ENCODE measurements at regions not wholly inside any gene's neighbourhood (a gene's known extent, or its start where the extent isn't known, plus 50 kb on each side); places are given as distances from the start of the nearest gene placed in this dataset.

GRCh38 chr5:142509026-142509425 lies 176.9 kb downstream of the FGF1 start (continued):
- no peak for TF ChIP-seq RERE (CRISPR knock-in tag; IDR thresholded peaks at IDR 0.05; ENCODE audit: low read depth)

GRCh38 chr5:142508591-142508990 lies 177.3 kb downstream of the FGF1 start:
- CTCF ChIA-PET (ENCODE audit: low intra/inter-chr PET ratio, low total read pairs) = no interaction called here
- intact Hi-C loops (cut with micrococcal nuclease; ENCODE audit: unreplicated experiment) = no loop called here
- H3K4me2 ChIP-seq (ENCODE audit: low read depth, low read length) = no peak overlapping the region
- no peak for TF ChIP-seq ASH2L (IDR thresholded peaks at IDR 0.05; ENCODE audit: insufficient read length, low read depth, low read length)
- TF ChIP-seq FOSL1 (CRISPR knock-in tag; IDR thresholded peaks at IDR 0.05; ENCODE audit: borderline replicate concordance) = no peak
- no peak for TF ChIP-seq HOMEZ (CRISPR knock-in tag; IDR thresholded peaks at IDR 0.05; ENCODE audit: low read depth)
- TF ChIP-seq ZNF841 (CRISPR knock-in tag; IDR thresholded peaks at IDR 0.05; ENCODE audit: borderline replicate concordance) = no peak
- no peak for TF ChIP-seq SNAI1 (CRISPR knock-in tag; IDR thresholded peaks at IDR 0.05; ENCODE audit: borderline replicate concordance)
- TF ChIP-seq AKAP8 (CRISPR knock-in tag; IDR thresholded peaks at IDR 0.05) = no peak
- no peak for TF ChIP-seq YEATS4 (CRISPR knock-in tag; IDR thresholded peaks at IDR 0.05; ENCODE audit: borderline replicate concordance)
- TF ChIP-seq ZNF33A (CRISPR knock-in tag; IDR thresholded peaks at IDR 0.05; ENCODE audit: borderline replicate concordance) = no peak
- no peak for TF ChIP-seq NFIB (CRISPR knock-in tag; IDR thresholded peaks at IDR 0.05; ENCODE audit: borderline replicate concordance)
- no peak for TF ChIP-seq ZNF609 (CRISPR knock-in tag; IDR thresholded peaks at IDR 0.05; ENCODE audit: borderline replicate concordance)

More at GRCh38 chr5:142508591-142508990, 177.3 kb downstream of the FGF1 start:
- no peak overlapping the region for H2AFZ ChIP-seq (ENCODE audit: low read length)
- in situ Hi-C loops (cut with HindIII; ENCODE audit: extremely low pct_ligation_motif_present, low pct_unique_long_range_greater_than_20kb) = no loop called here
- FAIRE-seq (no peak), DNase-seq (ENCODE audit: low spot score) (no peak), ATAC-seq (no peak)
- H3K9ac ChIP-seq (ENCODE audit: insufficient read depth, low read depth, low read length) = no peak overlapping the region
- H3K9me3 ChIP-seq (ENCODE audit: low read length) = no peaks in the 10 kb centered on the region
- H3K36me3 ChIP-seq (replicated peaks in 1 of 2; ENCODE audit: control insufficient read depth in 1 of 2, insufficient read depth in 2 of 2, low read length in 2 of 2) = no peaks in the 10 kb centered on the region; a peak in 1 of 5 replicates
- no peak overlapping the region for H3K27ac ChIP-seq (ENCODE audit: extremely low read length, insufficient read depth, low read length)
- no peak overlapping the region for H3K4me3 ChIP-seq (replicated peaks in 1 of 3; ENCODE audit: insufficient read depth in 1 of 3, low read depth in 2 of 3, low read length in 3 of 3)
- BruUV-seq (replicated peaks) = no TSS peak
- H3K4me1 ChIP-seq (ENCODE audit: insufficient read depth, low read length) = peaks cover 59% of the 10 kb centered on the region
- WGBS (ENCODE audit: low lambda C conversion rate) = 90% methylated on average over 2 of the region's 2 CpGs
- H4K20me1 ChIP-seq (ENCODE audit: insufficient read depth, low read length) = no peaks in the 10 kb centered on the region
- H3K27me3 ChIP-seq (ENCODE audit: control insufficient read depth in 1 of 2, insufficient read depth in 2 of 2, low read length in 2 of 2) = no peaks in the 10 kb centered on the region
- POLR2A ChIA-PET = no interaction called here
- no peaks in the 10 kb centered on the region for H3K79me2 ChIP-seq (ENCODE audit: insufficient read depth, low read length)
